Spleen (tissue), 11 donors: ENCODE measurements at regions not wholly inside any gene's neighbourhood (a gene's known extent, or its start where the extent isn't known, plus 50 kb on each side); places are given as distances from the start of the nearest gene placed in this dataset.

Experiments
- DNase-seq: peaks from one replicate; pipeline ENCODE4 v3.0.0-alpha.2; 2020
- H3K27ac ChIP-seq, 8 donors: fragments of 200-600 bp; sonication (generic) in 7 of 8; 1 replicate in 4 of 8; 2 replicates in 4 of 8; pipeline versions ENCODE4 v1.5.0 to v1.8.0; 2016 to 2021; ENCODE audit warnings: inconsistent platforms in 4 of 8, mild to moderate bottlenecking in 4 of 8, moderate library complexity in 1 of 8
- H3K27me3 ChIP-seq, 7 donors: fragments of 200-600 bp; sonication (generic) in 6 of 7; replicated peaks in 1 of 7; 1 replicate in 4 of 7; 2 replicates in 3 of 7; pipeline versions ENCODE4 v1.5.0 to v1.8.0; 2016 to 2021; ENCODE audit warnings: inconsistent platforms in 3 of 7, mild to moderate bottlenecking in 1 of 7
- H3K36me3 ChIP-seq, 6 donors: fragments of 200-600 bp; sonication (generic) in 5 of 6; 1 replicate in 4 of 6; 2 replicates in 2 of 6; pipeline versions ENCODE4 v1.5.0 to v1.8.0; 2016 to 2021; ENCODE audit warnings: inconsistent platforms in 2 of 6
- H3K4me1 ChIP-seq, 6 donors: fragments of 200-600 bp; sonication (generic) in 5 of 6; 1 replicate in 3 of 6; 2 replicates in 3 of 6; pipeline versions ENCODE4 v1.5.0 to v1.8.0; 2016 to 2021; ENCODE audit warnings: inconsistent platforms in 3 of 6
- H3K4me3 ChIP-seq, 8 donors: fragments of 200-600 bp; sonication (generic) in 7 of 8; 1 replicate in 4 of 8; 2 replicates in 4 of 8; pipeline versions ENCODE4 v1.5.0 to v1.8.0; 2016 to 2021; ENCODE audit warnings: inconsistent platforms in 4 of 8, mild to moderate bottlenecking in 4 of 8, moderate library complexity in 2 of 8
- H3K9me3 ChIP-seq, 8 donors: fragments of 200-600 bp; sonication (generic) in 7 of 8; 1 replicate in 4 of 8; 2 replicates in 4 of 8; pipeline versions ENCODE4 v1.5.0 to v1.8.0; 2016 to 2021; ENCODE audit warnings: inconsistent platforms in 4 of 8
- CTCF ChIP-seq, 11 experiments: fragments of 200-600 bp in 7 of 11; fragments of 450-650 bp in 4 of 11; sonication (generic) in 4 of 11; IDR thresholded peaks in 8 of 11; conservative IDR thresholded peaks in 3 of 11; 1 replicate in 7 of 11; 2 replicates in 4 of 11; pipeline versions ENCODE4 v1.4.0 to v1.8.0; 2016 to 2021; ENCODE audit warnings: antibody characterized with exemption in 11 of 11, inconsistent platforms in 4 of 11, mild to moderate bottlenecking in 1 of 11
- POLR2A ChIP-seq, 3 donors: fragments of 450-650 bp; IDR thresholded peaks; one replicate each; pipeline ENCODE4 v1.5.1; 2017; ENCODE audit warnings: antibody characterized with exemption in 3 of 3, mild to moderate bottlenecking in 1 of 3
- POLR2AphosphoS5 ChIP-seq, 3 donors: sonication (generic); formaldehyde crosslinking; IDR thresholded peaks; one replicate each; pipeline ENCODE4 v1.5.1; 2017; ENCODE audit warnings: antibody characterized with exemption in 3 of 3
- WGBS, 5 donors: extraction: QIAGEN DNeasy Blood & Tissue Kit in 3 of 5; methylation state at CpG; one replicate each; pipeline versions ENCODE4 v1.1.5 to v1.1.7; 2013 to 2018; 5-methylcytosine and 5-hydroxymethylcytosine counted together
- intact Hi-C: fragments of 100-400 bp; cut with DNase I; formaldehyde crosslinking; loops from one replicate; pipeline ENCODE4 v1.15.0; 2023; ENCODE audit warnings: low total_unique reads
- donor health status: healthy with polysubstance abuse.
- donor health status: DM: no; HTN: no; CAD: no; lungs with moderate emphysema.
- donor health status: DM: no; HTN: no; CAD: no.
- donor health status: Bipolar disorder and iron deficiency.
- donor health status: healthy.
- donor health status: DM: no; HTN: no; CAD: no.
- donor health status: DM: yes; HTN: yes; CAD: no.

DNA sequence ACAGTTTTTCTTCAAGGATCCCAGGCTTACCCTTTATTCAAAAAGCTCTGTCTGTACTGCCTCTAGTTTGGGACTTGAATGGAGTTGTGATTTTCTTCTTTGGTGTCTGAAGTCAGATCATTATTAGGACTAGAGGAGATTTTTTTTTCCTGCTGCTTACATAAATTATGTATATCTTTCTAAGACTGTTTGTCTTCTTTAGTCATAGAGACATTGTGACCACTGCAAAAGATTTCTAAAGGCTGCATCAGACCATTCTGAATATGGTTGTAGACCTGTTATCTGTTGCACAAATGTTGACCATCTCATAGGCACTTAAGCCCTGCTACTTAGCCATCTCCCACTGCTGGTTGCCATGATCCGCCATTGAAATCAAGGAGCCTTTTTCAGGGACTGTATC lies 238.5 kb upstream of the SMARCA2 start:
- H3K36me3 ChIP-seq = no peaks in the 10 kb centered on the region
- no peak overlapping the region for H3K4me3 ChIP-seq
- H3K27me3 ChIP-seq = no peaks in the 10 kb centered on the region
- WGBS, 5 donors = 52 to 100% (median 95%) methylated on average over 1 of the region's 1 CpG
- TF ChIP-seq POLR2AphosphoS5 (IDR thresholded peaks at IDR 0.05) (no peak), POLR2A (IDR thresholded peaks at IDR 0.05) (no peak), CTCF (IDR thresholded peaks at IDR 0.05 in 8 of 11, conservative IDR thresholded peaks at IDR 0.05 in 3 of 11) (no peak)
- no peak for DNase-seq
- intact Hi-C loops = loop anchor here (10.0 kb wide), 1 partner anchor 62 kb away; no protein-coding TSS in a partner anchor
- no peaks in the 10 kb centered on the region for H3K4me1 ChIP-seq
- H3K27ac ChIP-seq = no peak overlapping the region
- H3K9me3 ChIP-seq = peaks cover 0 to 6% (median 0%) of the 10 kb centered on the region in 8 donors

- no peaks in the 10 kb centered on the region for H3K4me1 ChIP-seq
- peaks cover 0 to 4% (median 0%) of the 10 kb centered on the region in 7 donors for H3K27me3 ChIP-seq
- H3K27ac ChIP-seq = no peak overlapping the region
- H3K9me3 ChIP-seq = no peaks in the 10 kb centered on the region
- intact Hi-C loops = no loop called here
- no peak overlapping the region for H3K4me3 ChIP-seq
- no peaks in the 10 kb centered on the region for H3K36me3 ChIP-seq
- TF ChIP-seq POLR2A (IDR thresholded peaks at IDR 0.05) = no peak
- no peak for TF ChIP-seq POLR2AphosphoS5 (IDR thresholded peaks at IDR 0.05)
- no peak for TF ChIP-seq CTCF (IDR thresholded peaks at IDR 0.05 in 8 of 11, conservative IDR thresholded peaks at IDR 0.05 in 3 of 11)
- WGBS, 5 donors = 84 to 90% (median 87%) methylated on average over 6 of the region's 6 CpGs
- no peak for DNase-seq
Observed at GRCh38 chr9:1791191-1791590, 224.0 kb upstream of the SMARCA2 start.

- Histone ChIP-seq H3K27me3 (no peaks in the 10 kb centered on the region), H3K4me1 (no peaks in the 10 kb centered on the region), H3K9me3 (no peaks in the 10 kb centered on the region), H3K4me3 (no peak overlapping the region), H3K27ac (no peak overlapping the region), H3K36me3 (no peaks in the 10 kb centered on the region)
- DNase-seq = no peak
- TF ChIP-seq CTCF (IDR thresholded peaks at IDR 0.05 in 8 of 11, conservative IDR thresholded peaks at IDR 0.05 in 3 of 11) (no peak), POLR2AphosphoS5 (IDR thresholded peaks at IDR 0.05) (no peak), POLR2A (IDR thresholded peaks at IDR 0.05) (no peak)
- 79 to 88% (median 84%) methylated on average over 5 of the region's 5 CpGs for WGBS, 5 donors
- intact Hi-C loops = no loop called here
Observed at GRCh38 chr9:1794547-1795270, 220.4 kb upstream of the SMARCA2 start.

DNA sequence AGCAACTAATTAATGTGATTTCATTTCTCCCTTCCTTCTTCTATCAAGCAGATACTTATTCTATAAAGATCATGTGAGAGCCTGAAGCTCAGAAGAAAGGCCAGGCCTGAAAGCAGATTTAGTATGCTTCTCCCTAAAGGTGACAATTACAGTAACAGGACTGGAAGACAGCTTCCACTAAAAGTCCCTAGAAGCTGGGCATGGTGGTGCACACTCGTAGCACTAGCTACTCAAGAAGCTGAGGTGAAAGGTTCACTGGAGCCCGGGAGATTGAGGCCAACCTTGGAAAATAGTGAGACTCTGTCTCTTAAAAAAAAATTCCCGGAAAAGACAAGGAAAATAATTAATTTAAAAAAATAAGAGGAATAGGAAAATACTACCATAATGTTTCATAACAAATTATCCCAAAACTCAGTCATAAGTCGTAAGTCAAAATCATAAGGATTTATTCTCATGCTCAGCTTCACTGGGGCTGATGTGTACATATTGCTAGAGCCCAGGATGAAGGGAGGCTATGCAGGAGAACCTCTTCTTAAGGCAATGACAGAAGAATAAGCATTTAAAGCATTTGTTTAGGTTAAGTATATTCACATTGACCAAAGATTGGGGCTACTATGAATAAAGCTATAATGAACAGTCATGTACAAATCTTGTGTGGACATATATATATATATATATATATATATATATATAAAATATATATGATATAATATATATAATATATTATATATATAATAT lies 210.8 kb upstream of the SMARCA2 start:
- H3K4me3 ChIP-seq = no peak overlapping the region
- no peak overlapping the region for H3K27ac ChIP-seq
- H3K27me3 ChIP-seq = no peaks in the 10 kb centered on the region
- WGBS, 5 donors = 87 to 94% (median 91%) methylated on average over 4 of the region's 4 CpGs
- intact Hi-C loops = no loop called here
- no peak for DNase-seq
- H3K9me3 ChIP-seq = peaks cover 0 to 8% (median 0%) of the 10 kb centered on the region in 8 donors
- TF ChIP-seq POLR2AphosphoS5 (IDR thresholded peaks at IDR 0.05) (no peak), POLR2A (IDR thresholded peaks at IDR 0.05) (no peak), CTCF (IDR thresholded peaks at IDR 0.05 in 8 of 11, conservative IDR thresholded peaks at IDR 0.05 in 3 of 11) (no peak)
- no peaks in the 10 kb centered on the region for H3K4me1 ChIP-seq
- no peaks in the 10 kb centered on the region for H3K36me3 ChIP-seq
